Gastroesophageal sphincter (tissue), 3 donors: ENCODE measurements at regions not wholly inside any gene's neighbourhood (a gene's known extent, or its start where the extent isn't known, plus 50 kb on each side); places are given as distances from the start of the nearest gene placed in this dataset.

ENCODE experiments used
- POLR2A ChIP-seq, 2 donors: fragments of 450-650 bp; IDR thresholded peaks; one replicate each; pipeline ENCODE4 v1.6.1; 2017; ENCODE audit warnings: antibody characterized with exemption in 2 of 2, mild to moderate bottlenecking in 2 of 2, moderate library complexity in 1 of 2
- POLR2AphosphoS5 ChIP-seq: sonication (generic); formaldehyde crosslinking; IDR thresholded peaks from one replicate; pipeline ENCODE4 v1.6.1; 2017; ENCODE audit warnings: antibody characterized with exemption
- TF ChIP-seq, protein P1 (sequence below), 4 experiments: fragments of 200-600 bp in 2 of 4; fragments of 450-650 bp in 2 of 4; sonication (generic) in 1 of 4; IDR thresholded peaks; one replicate each; pipeline ENCODE4 v1.5.1; 2017 to 2019; ENCODE audit warnings: antibody characterized with exemption in 4 of 4, mild to moderate bottlenecking in 2 of 4, moderate library complexity in 2 of 4

DNA sequence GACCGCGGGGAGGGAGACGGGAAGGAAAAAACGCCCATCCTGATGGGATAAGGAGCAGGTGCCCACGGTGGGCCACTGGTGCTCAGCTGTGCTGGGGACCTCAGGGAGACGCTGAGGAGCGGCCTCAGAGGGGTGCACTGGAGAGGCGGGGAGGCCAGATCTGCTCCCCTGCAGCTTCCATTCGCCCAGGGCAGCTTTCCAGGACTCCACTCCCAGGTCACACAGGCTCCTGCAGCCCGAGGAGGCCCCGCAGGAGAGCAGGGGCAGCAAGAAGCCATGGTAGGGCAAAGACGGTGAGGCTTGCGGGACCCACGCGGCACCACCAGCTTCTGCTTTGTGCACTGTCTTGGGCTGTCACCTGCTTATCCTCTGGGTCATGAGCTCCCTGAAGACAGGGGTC is 82.5 kb upstream of the SULF2 start:
- TF ChIP-seq POLR2A (IDR thresholded peaks at IDR 0.05) (no peak), POLR2AphosphoS5 (no peak)
- TF ChIP-seq, protein P1, sequence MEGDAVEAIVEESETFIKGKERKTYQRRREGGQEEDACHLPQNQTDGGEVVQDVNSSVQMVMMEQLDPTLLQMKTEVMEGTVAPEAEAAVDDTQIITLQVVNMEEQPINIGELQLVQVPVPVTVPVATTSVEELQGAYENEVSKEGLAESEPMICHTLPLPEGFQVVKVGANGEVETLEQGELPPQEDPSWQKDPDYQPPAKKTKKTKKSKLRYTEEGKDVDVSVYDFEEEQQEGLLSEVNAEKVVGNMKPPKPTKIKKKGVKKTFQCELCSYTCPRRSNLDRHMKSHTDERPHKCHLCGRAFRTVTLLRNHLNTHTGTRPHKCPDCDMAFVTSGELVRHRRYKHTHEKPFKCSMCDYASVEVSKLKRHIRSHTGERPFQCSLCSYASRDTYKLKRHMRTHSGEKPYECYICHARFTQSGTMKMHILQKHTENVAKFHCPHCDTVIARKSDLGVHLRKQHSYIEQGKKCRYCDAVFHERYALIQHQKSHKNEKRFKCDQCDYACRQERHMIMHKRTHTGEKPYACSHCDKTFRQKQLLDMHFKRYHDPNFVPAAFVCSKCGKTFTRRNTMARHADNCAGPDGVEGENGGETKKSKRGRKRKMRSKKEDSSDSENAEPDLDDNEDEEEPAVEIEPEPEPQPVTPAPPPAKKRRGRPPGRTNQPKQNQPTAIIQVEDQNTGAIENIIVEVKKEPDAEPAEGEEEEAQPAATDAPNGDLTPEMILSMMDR (IDR thresholded peaks at IDR 0.05), result no peak
